OCI-LY1 (cell line): ENCODE measurements at regions not wholly inside any gene's neighbourhood (a gene's known extent, or its start where the extent isn't known, plus 50 kb on each side); places are given as distances from the start of the nearest gene placed in this dataset.

Experiments
- H2AFZ ChIP-seq: fragments of 200-600 bp; sonication (generic), shearing (Covaris generic); 2 replicates; pipeline ENCODE4 v1.6.0; 2014; ENCODE audit warnings: antibody characterized with exemption, mild to moderate bottlenecking, low read length
- H3F3A ChIP-seq: fragments of 200-600 bp; sonication (generic), shearing (Covaris generic); 2 replicates; pipeline ENCODE4 v1.6.0; 2014; ENCODE audit warnings: mild to moderate bottlenecking, antibody characterized with exemption, low read length, moderate library complexity; ENCODE audit not compliant: insufficient read depth
- H3K27ac ChIP-seq: fragments of 200-600 bp; sonication (generic); 2 replicates; pipeline ENCODE4 v1.5.1; 2014; ENCODE audit warnings: low read length, mixed run types, mild to moderate bottlenecking, low read depth; ENCODE audit not compliant: poor library complexity, severe bottlenecking
- H3K27me3 ChIP-seq: fragments of 200-600 bp; sonication (generic); 2 replicates; pipeline ENCODE4 v1.6.0; 2014; ENCODE audit warnings: antibody characterized with exemption, mild to moderate bottlenecking, low read length, moderate library complexity; ENCODE audit not compliant: insufficient read depth
- H3K36me3 ChIP-seq: fragments of 200-600 bp; sonication (generic); 2 replicates; pipeline ENCODE4 v1.6.1; 2014; ENCODE audit warnings: mild to moderate bottlenecking, antibody characterized with exemption, low read length, moderate library complexity, mixed read lengths; ENCODE audit not compliant: insufficient read depth
- H3K4me1 ChIP-seq: fragments of 200-600 bp; sonication (generic); 2 replicates; pipeline ENCODE4 v1.5.1; 2014; ENCODE audit warnings: mild to moderate bottlenecking, low read length, moderate library complexity; ENCODE audit not compliant: insufficient read depth, severe bottlenecking
- H3K4me2 ChIP-seq: fragments of 200-600 bp; sonication (generic), shearing (Covaris generic); 2 replicates; pipeline ENCODE4 v1.6.1; 2014; ENCODE audit warnings: low read length
- H3K4me3 ChIP-seq: fragments of 200-600 bp; sonication (generic); 2 replicates; pipeline ENCODE4 v1.5.1; 2014; ENCODE audit warnings: low read length, low read depth, mild to moderate bottlenecking, mixed read lengths; ENCODE audit not compliant: poor library complexity, severe bottlenecking
- H3K79me2 ChIP-seq: fragments of 200-600 bp; shearing (Covaris generic); 2 replicates; pipeline ENCODE4 v1.6.1; 2016; ENCODE audit warnings: mixed run types, low read length, mixed read lengths; ENCODE audit not compliant: insufficient read depth
- H3K9ac ChIP-seq: fragments of 200-600 bp; sonication (generic), shearing (Covaris generic); 2 replicates; pipeline ENCODE4 v1.6.1; 2014; ENCODE audit warnings: mild to moderate bottlenecking, low read length, mixed read lengths
- H3K9me2 ChIP-seq: fragments of 200-600 bp; sonication (generic), shearing (Covaris generic); 2 replicates; pipeline ENCODE4 v1.6.1; 2014; ENCODE audit warnings: low read depth, mild to moderate bottlenecking, low read length, mixed read lengths
- H3K9me3 ChIP-seq: fragments of 200-600 bp; shearing (Covaris generic); 2 replicates; pipeline ENCODE4 v1.6.1; 2014; ENCODE audit warnings: low read length, mixed read lengths
- H4K20me1 ChIP-seq: fragments of 200-600 bp; sonication (generic), shearing (Covaris generic); 2 replicates; pipeline ENCODE4 v1.6.0; 2016; ENCODE audit warnings: mild to moderate bottlenecking, low read length; ENCODE audit not compliant: insufficient read depth
- CTCF ChIP-seq: fragments of 200-600 bp; sonication (generic), shearing (Covaris generic); IDR thresholded peaks from 2 replicates; pipeline ENCODE4 v1.5.1; 2017; ENCODE audit warnings: mild to moderate bottlenecking, antibody characterized with exemption, low read length, moderate library complexity, mixed read lengths
- EZH2 ChIP-seq: fragments of 200-600 bp; sonication (generic), shearing (Covaris generic); IDR thresholded peaks from 2 replicates; pipeline ENCODE4 v1.8.0; 2017; ENCODE audit warnings: borderline replicate concordance, mixed run types, mild to moderate bottlenecking, antibody characterized with exemption, low read length, moderate library complexity, mixed read lengths

- no peaks in the 10 kb centered on the region for H3F3A ChIP-seq
- TF ChIP-seq CTCF (no peak), EZH2 (no peak)
- no peaks in the 10 kb centered on the region for H4K20me1 ChIP-seq
- H3K36me3 ChIP-seq = no peaks in the 10 kb centered on the region
- H3K9ac ChIP-seq = no peak overlapping the region
- no peaks in the 10 kb centered on the region for H3K4me1 ChIP-seq
- H3K9me3 ChIP-seq = no peaks in the 10 kb centered on the region
- no peak overlapping the region for H3K27ac ChIP-seq
- H3K4me2 ChIP-seq = no peak overlapping the region
- no peak overlapping the region for H2AFZ ChIP-seq
- no peak overlapping the region for H3K4me3 ChIP-seq
- no peaks in the 10 kb centered on the region for H3K27me3 ChIP-seq
- no peaks in the 10 kb centered on the region for H3K79me2 ChIP-seq
- H3K9me2 ChIP-seq = no peaks in the 10 kb centered on the region
Measured at GRCh38 chr18:73153271-73153670, 285.5 kb upstream of the NETO1 start.

GRCh38 chr18:73151086-73151485 lies 283.3 kb upstream of the NETO1 start:
- Histone ChIP-seq H4K20me1 (no peaks in the 10 kb centered on the region), H3K9me2 (no peaks in the 10 kb centered on the region), H3K27ac (no peak overlapping the region), H3K4me1 (no peaks in the 10 kb centered on the region), H3K4me2 (no peak overlapping the region), H3K4me3 (no peak overlapping the region), H3F3A (no peaks in the 10 kb centered on the region), H3K36me3 (no peaks in the 10 kb centered on the region), H3K9me3 (no peaks in the 10 kb centered on the region), H3K9ac (no peak overlapping the region), H2AFZ (no peak overlapping the region), H3K79me2 (no peaks in the 10 kb centered on the region), H3K27me3 (no peaks in the 10 kb centered on the region)
- no peak for TF ChIP-seq EZH2
- no peak for TF ChIP-seq CTCF

- Histone ChIP-seq H4K20me1 (no peaks in the 10 kb centered on the region), H3K9me3 (no peaks in the 10 kb centered on the region), H3K79me2 (no peaks in the 10 kb centered on the region), H3F3A (no peaks in the 10 kb centered on the region), H3K4me2 (no peak overlapping the region), H3K27ac (no peak overlapping the region), H3K4me1 (no peaks in the 10 kb centered on the region), H3K36me3 (no peaks in the 10 kb centered on the region), H3K9me2 (no peaks in the 10 kb centered on the region), H3K27me3 (no peaks in the 10 kb centered on the region), H3K9ac (no peak overlapping the region), H2AFZ (no peak overlapping the region), H3K4me3 (no peak overlapping the region)
- TF ChIP-seq EZH2 = no peak
- no peak for TF ChIP-seq CTCF
Measured at GRCh38 chr18:73150199-73150598, 282.4 kb upstream of the NETO1 start.
